Activated naive CD4-positive, alpha-beta T cell treated with anti-CD3 and anti-CD28 coated beads for 36 hours (primary cell): ENCODE measurements at regions not wholly inside any gene's neighbourhood (a gene's known extent, or its start where the extent isn't known, plus 50 kb on each side); places are given as distances from the start of the nearest gene placed in this dataset.

ENCODE experiments used
- CTCF ChIA-PET: fragments of 350-600 bp; sonication (Branson Sonifier 250); formaldehyde crosslinking; loops from one replicate; lab custom pipeline; 2021; ENCODE audit warnings: antibody characterized with exemption; lab: Charles Lee
- DNase-seq: peaks from one replicate; pipeline ENCODE4 v3.0.0-alpha.2; 2020
- H3K27ac Mint-ChIP-seq: one replicate; pipeline ENCODE4 v1.8.0; 2021; ENCODE audit warnings: mild to moderate bottlenecking, mixed read lengths
- H3K27me3 Mint-ChIP-seq: one replicate; pipeline ENCODE4 v1.8.0; 2021; ENCODE audit warnings: low read depth, mixed read lengths
- H3K36me3 Mint-ChIP-seq: one replicate; pipeline ENCODE4 v1.8.0; 2021; ENCODE audit warnings: low read depth, mixed read lengths
- H3K4me1 Mint-ChIP-seq: one replicate; pipeline ENCODE4 v1.8.0; 2021; ENCODE audit warnings: low read depth, mixed read lengths
- H3K4me3 Mint-ChIP-seq: one replicate; pipeline ENCODE4 v1.8.0; 2021; ENCODE audit warnings: mild to moderate bottlenecking, moderate library complexity, mixed read lengths
- H3K9me3 Mint-ChIP-seq: one replicate; pipeline ENCODE4 v1.8.0; 2021; ENCODE audit warnings: mixed read lengths
- intact Hi-C: fragments of 100-400 bp; cut with micrococcal nuclease; formaldehyde crosslinking; loops from one replicate; pipeline ENCODE4 v1.15.1; 2023

- no peaks in the 10 kb centered on the region for H3K27me3 Mint-ChIP-seq
Measured at GRCh38 chr1:58979086-58979485, 195.2 kb upstream of the JUN start.

DNA sequence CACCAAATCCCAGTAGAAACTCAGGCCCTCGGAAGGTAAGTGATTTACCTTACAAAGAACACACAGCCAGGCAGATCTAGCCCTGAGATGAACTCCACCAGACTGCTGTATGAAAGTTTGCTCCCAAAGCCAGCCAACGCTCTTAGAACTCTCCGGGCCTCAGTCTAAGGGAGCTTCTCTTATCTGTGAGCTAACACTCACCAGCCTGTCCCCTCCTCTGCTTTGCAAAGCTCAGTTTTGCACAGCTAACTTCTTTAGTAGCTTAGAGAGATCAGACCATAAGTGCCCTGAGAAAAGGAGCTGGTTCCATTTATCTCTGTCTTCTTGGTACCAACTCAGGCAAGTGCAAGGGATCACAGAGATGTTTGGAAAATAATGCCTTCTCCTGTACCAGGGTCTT is 195.8 kb upstream of the JUN start:
- no peak for DNase-seq
- CTCF ChIA-PET, result no interaction called here
- Mint-ChIP-seq H3K36me3 (no peaks in the 10 kb centered on the region), H3K9me3 (no peaks in the 10 kb centered on the region), H3K27me3 (no peaks in the 10 kb centered on the region), H3K4me3 (no peak overlapping the region), H3K27ac (no peak overlapping the region), H3K4me1 (peaks cover 10% of the 10 kb centered on the region)
- intact Hi-C loops, result no loop called here

More at GRCh38 chr1:58979086-58979485, 195.2 kb upstream of the JUN start:
- Mint-ChIP-seq H3K4me3 (no peak overlapping the region), H3K36me3 (no peaks in the 10 kb centered on the region), H3K27ac (no peak overlapping the region), H3K4me1 (peaks cover 10% of the 10 kb centered on the region), H3K9me3 (no peaks in the 10 kb centered on the region)
- CTCF ChIA-PET, result no interaction called here
- intact Hi-C loops, result no loop called here
- DNase-seq, result no peak

DNA sequence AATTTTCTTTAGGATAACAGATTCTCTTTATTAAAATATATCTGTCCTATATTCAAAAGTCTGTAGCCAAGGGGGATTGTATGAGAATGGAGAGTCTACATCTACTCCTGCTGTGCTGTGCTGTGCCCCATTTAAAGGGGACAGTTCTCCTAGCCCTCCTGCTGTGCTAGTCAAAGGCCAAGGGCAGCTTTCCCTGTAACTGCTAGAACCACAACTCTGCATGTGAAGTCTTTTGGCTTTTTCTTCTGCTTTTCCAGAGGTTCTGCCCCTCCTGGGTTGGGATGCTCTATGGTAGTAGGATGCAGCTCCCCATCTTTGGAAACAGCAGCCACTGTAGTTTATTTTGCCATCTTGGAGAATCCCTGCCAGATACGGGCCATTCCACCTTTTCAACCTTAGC is 197.5 kb upstream of the JUN start:
- Mint-ChIP-seq H3K27me3 (no peaks in the 10 kb centered on the region), H3K4me1 (peaks cover 10% of the 10 kb centered on the region), H3K36me3 (no peaks in the 10 kb centered on the region), H3K4me3 (no peak overlapping the region), H3K27ac (no peak overlapping the region), H3K9me3 (no peaks in the 10 kb centered on the region)
- CTCF ChIA-PET, result interaction anchor here (0.6 to 0.7 kb wide), 2 partner anchors 20 to 65 kb away, joined by 3 read pairs; no protein-coding TSS in a partner anchor
- intact Hi-C loops, result no loop called here
- DNase-seq, result no peak

- intact Hi-C loops, result no loop called here
- H3K4me3 Mint-ChIP-seq, result no peak overlapping the region
- no peaks in the 10 kb centered on the region for H3K36me3 Mint-ChIP-seq
- no peaks in the 10 kb centered on the region for H3K9me3 Mint-ChIP-seq
- CTCF ChIA-PET, result interaction anchor here (0.6 to 0.7 kb wide), 2 partner anchors 19 to 64 kb away, joined by 3 read pairs; no protein-coding TSS in a partner anchor
- no peak overlapping the region for H3K27ac Mint-ChIP-seq
- peaks cover 16% of the 10 kb centered on the region for H3K4me1 Mint-ChIP-seq
- no peak for DNase-seq
- H3K27me3 Mint-ChIP-seq, result no peaks in the 10 kb centered on the region
Measured at GRCh38 chr1:58982259-58982998, 198.6 kb upstream of the JUN start.

- CTCF ChIA-PET, result no interaction called here
- Mint-ChIP-seq H3K9me3 (no peaks in the 10 kb centered on the region), H3K27ac (no peak overlapping the region), H3K4me3 (no peak overlapping the region), H3K36me3 (no peaks in the 10 kb centered on the region), H3K27me3 (no peaks in the 10 kb centered on the region), H3K4me1 (peaks cover 18% of the 10 kb centered on the region)
- intact Hi-C loops, result no loop called here
- DNase-seq, result no peak
Measured at GRCh38 chr1:58983162-58983561, 199.3 kb upstream of the JUN start.

DNA sequence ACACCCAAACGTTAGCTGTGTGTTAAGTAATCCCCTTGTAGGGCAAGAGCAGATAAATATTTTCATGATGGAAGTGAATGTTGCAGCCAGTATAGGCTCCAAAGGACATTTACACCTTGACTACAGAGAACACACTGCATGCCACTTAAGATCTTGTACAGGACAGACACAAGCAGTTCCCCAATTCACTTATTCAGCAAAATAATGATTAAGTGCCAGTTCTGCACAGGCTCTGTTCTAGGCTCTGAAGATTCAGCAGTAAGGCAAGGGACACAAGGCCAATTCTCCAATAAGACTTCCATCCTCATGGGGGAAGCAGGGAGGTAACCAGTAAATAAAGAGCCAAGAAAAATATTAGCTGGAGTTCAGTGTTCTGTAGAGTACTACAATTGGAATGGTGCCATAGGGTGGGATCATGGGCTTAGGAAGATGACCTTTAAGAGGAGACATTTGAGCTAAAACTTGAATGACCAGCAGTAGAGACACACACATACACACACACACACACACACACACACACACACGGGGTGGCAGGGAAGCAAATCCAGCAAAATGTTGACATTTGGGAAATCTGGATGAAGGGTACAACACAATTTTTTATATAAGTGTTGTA is 199.9 kb upstream of the JUN start:
- H3K9me3 Mint-ChIP-seq, result no peaks in the 10 kb centered on the region
- H3K4me1 Mint-ChIP-seq, result peaks cover 19% of the 10 kb centered on the region
- CTCF ChIA-PET, result no interaction called here
- no peak overlapping the region for H3K27ac Mint-ChIP-seq
- intact Hi-C loops, result no loop called here
- no peak for DNase-seq
- no peak overlapping the region for H3K4me3 Mint-ChIP-seq
- H3K27me3 Mint-ChIP-seq, result no peaks in the 10 kb centered on the region
- H3K36me3 Mint-ChIP-seq, result no peaks in the 10 kb centered on the region

GRCh38 chr1:58986996-58987767 is 203.3 kb upstream of the JUN start:
- H3K27ac Mint-ChIP-seq, result no peak overlapping the region
- intact Hi-C loops, result no loop called here
- no peaks in the 10 kb centered on the region for H3K27me3 Mint-ChIP-seq
- no peaks in the 10 kb centered on the region for H3K9me3 Mint-ChIP-seq
- H3K4me3 Mint-ChIP-seq, result no peak overlapping the region
- CTCF ChIA-PET, result no interaction called here
- peaks cover 10% of the 10 kb centered on the region for H3K4me1 Mint-ChIP-seq
- no peaks in the 10 kb centered on the region for H3K36me3 Mint-ChIP-seq
- no peak for DNase-seq

DNA sequence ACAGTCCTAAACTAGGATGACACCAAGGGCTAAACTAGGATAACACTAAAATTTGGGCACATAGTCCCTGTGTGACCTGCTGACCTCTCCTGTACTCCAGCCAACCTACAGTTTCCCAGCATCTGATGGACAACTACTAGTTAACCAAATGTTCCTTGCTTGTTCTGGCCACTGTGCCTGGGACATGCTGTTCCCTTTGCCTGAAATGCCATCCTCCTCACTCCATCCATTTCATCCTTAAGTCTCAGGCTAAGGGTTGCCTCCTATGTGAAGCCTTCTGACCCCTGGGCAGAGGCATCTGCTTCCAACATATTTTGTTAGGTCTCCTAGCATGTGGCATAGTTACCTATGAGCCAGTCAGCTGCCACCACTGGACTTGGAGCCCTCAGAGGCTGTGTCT is 204.9 kb upstream of the JUN start:
- Mint-ChIP-seq H3K27me3 (no peaks in the 10 kb centered on the region), H3K27ac (no peak overlapping the region), H3K4me1 (peaks cover 10% of the 10 kb centered on the region), H3K9me3 (no peaks in the 10 kb centered on the region), H3K36me3 (no peaks in the 10 kb centered on the region), H3K4me3 (no peak overlapping the region)
- intact Hi-C loops, result no loop called here
- no peak for DNase-seq
- CTCF ChIA-PET, result no interaction called here

DNA sequence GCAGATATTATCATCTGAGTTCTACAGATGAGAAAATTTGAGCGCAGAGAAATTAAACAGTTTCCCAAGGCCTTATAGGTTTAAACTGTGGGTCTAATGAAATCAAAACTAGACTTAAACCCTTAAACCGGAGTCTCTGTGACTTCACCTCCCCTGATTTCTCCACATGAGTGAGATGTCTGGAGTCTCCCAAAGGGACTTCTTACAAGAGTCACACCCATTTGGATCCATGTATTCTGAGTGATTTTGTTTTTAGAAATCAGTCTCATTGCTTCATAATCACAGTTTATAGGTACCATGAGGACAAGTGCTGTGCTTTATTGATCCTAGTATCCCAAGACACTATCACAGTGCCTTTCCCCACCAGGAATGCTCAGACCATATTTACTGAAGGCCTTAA is 206.0 kb upstream of the JUN start:
- no peaks in the 10 kb centered on the region for H3K36me3 Mint-ChIP-seq
- intact Hi-C loops, result no loop called here

GRCh38 chr1:58991305-58991704 is 207.5 kb upstream of the JUN start:
- Mint-ChIP-seq H3K9me3 (no peaks in the 10 kb centered on the region), H3K4me1 (peaks cover 10% of the 10 kb centered on the region), H3K4me3 (no peak overlapping the region), H3K36me3 (no peaks in the 10 kb centered on the region), H3K27ac (no peak overlapping the region), H3K27me3 (no peaks in the 10 kb centered on the region)
- CTCF ChIA-PET, result interaction anchor here (0.8 kb wide), 1 partner anchor 14 kb away, joined by 3 read pairs; no protein-coding TSS in a partner anchor
- DNase-seq, result no peak
- intact Hi-C loops, result no loop called here

More for the DNA sequence above, 206.0 kb upstream of the JUN start:
- no peak for DNase-seq
- Mint-ChIP-seq H3K4me1 (peaks cover 10% of the 10 kb centered on the region), H3K27me3 (no peaks in the 10 kb centered on the region), H3K9me3 (no peaks in the 10 kb centered on the region), H3K27ac (no peak overlapping the region), H3K4me3 (no peak overlapping the region)
- CTCF ChIA-PET, result no interaction called here

GRCh38 chr1:58992643-58993042 is 208.8 kb upstream of the JUN start:
- no peak for DNase-seq
- CTCF ChIA-PET, result no interaction called here
- H3K27me3 Mint-ChIP-seq, result no peaks in the 10 kb centered on the region
- peaks cover 5% of the 10 kb centered on the region for H3K4me1 Mint-ChIP-seq
- H3K9me3 Mint-ChIP-seq, result no peaks in the 10 kb centered on the region
- no peak overlapping the region for H3K4me3 Mint-ChIP-seq
- intact Hi-C loops, result no loop called here
- H3K27ac Mint-ChIP-seq, result no peak overlapping the region
- H3K36me3 Mint-ChIP-seq, result no peaks in the 10 kb centered on the region

GRCh38 chr1:58993403-58993802 is 209.6 kb upstream of the JUN start:
- CTCF ChIA-PET, result no interaction called here
- H3K4me1 Mint-ChIP-seq, result peaks cover 4% of the 10 kb centered on the region
- H3K36me3 Mint-ChIP-seq, result no peaks in the 10 kb centered on the region
- H3K9me3 Mint-ChIP-seq, result no peaks in the 10 kb centered on the region
- H3K27ac Mint-ChIP-seq, result no peak overlapping the region
- H3K27me3 Mint-ChIP-seq, result no peaks in the 10 kb centered on the region
- no peak overlapping the region for H3K4me3 Mint-ChIP-seq
- DNase-seq, result no peak
- intact Hi-C loops, result no loop called here
